Testis (tissue), 2 donors: ENCODE measurements at regions not wholly inside any gene's neighbourhood (a gene's known extent, or its start where the extent isn't known, plus 50 kb on each side); places are given as distances from the start of the nearest gene placed in this dataset.

Source experiments
- POLR2A ChIP-seq: fragments of 450-650 bp; IDR thresholded peaks from one replicate; pipeline ENCODE4 v1.6.1; 2017; ENCODE audit warnings: antibody characterized with exemption, mild to moderate bottlenecking, moderate library complexity
- TF ChIP-seq, protein P1 (sequence below), 3 experiments: fragments of 450-650 bp in 2 of 3; fragments of 200-600 bp in 1 of 3; sonication (generic) in 1 of 3; IDR thresholded peaks; one replicate each; pipeline ENCODE4 v1.5.1; 2016 to 2019; ENCODE audit warnings: antibody characterized with exemption in 3 of 3, mild to moderate bottlenecking in 2 of 3, moderate library complexity in 1 of 3

DNA sequence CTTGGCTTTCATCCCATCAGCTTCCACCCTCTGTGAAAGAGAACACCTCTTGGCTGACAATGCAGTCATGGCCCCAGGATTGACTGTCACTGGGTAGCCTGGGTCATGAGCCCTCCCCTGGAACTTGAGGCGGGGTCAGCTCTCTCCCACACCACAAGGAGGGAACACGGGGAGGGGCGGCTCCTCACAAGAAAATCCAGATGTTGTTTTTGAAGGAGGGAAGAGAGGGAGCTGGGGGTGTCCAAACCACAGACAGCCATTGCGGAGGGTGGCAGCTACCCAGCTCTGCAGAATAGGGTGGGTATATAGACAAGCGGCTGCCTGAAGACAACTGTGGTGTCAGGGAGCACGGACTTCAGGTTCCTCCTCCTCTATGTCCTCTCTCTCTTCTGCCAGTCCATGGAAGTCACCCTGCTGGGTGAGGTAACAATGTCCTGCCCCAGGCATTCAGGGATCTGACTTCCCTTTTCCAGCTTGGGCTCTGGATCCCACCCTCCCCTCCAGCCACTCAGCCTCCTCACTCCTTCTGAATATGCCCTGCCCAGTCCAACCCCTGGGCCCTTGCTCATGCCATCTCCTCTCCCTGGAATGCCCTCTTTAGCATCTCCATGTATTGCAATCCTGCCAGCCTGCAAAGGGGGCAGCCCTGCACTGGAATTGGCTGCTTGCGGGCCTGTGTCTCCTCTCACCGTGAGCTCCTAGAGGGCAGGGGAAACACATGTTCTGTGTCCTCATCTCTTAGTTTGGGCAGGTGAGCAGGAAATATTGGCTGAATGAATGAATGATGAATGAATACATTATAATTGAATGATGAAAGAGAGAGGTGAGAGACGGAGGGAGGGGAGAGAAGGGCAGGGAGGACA is 60.9 kb upstream of the RUNX3 start:
- TF ChIP-seq, protein P1, sequence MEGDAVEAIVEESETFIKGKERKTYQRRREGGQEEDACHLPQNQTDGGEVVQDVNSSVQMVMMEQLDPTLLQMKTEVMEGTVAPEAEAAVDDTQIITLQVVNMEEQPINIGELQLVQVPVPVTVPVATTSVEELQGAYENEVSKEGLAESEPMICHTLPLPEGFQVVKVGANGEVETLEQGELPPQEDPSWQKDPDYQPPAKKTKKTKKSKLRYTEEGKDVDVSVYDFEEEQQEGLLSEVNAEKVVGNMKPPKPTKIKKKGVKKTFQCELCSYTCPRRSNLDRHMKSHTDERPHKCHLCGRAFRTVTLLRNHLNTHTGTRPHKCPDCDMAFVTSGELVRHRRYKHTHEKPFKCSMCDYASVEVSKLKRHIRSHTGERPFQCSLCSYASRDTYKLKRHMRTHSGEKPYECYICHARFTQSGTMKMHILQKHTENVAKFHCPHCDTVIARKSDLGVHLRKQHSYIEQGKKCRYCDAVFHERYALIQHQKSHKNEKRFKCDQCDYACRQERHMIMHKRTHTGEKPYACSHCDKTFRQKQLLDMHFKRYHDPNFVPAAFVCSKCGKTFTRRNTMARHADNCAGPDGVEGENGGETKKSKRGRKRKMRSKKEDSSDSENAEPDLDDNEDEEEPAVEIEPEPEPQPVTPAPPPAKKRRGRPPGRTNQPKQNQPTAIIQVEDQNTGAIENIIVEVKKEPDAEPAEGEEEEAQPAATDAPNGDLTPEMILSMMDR (IDR thresholded peaks at IDR 0.05): no peak
- no peak for TF ChIP-seq POLR2A
